ENCODE measurements at regions not wholly inside any gene's neighbourhood (a gene's known extent, or its start where the extent isn't known, plus 50 kb on each side); places are given as distances from the start of the nearest gene placed in this dataset.
"Not testable (repeated sequence)": the region's sequence is repeated elsewhere in the genome, so short reads cannot be mapped to it uniquely, and the experiment has no call there.

GRCh38 chr13:22877421-22877820, 303.4 kb upstream of the SGCG start:
- DNase-seq = no peak

- no peak for DNase-seq
Observed at GRCh38 chr13:22880741-22881720, 299.7 kb upstream of the SGCG start.

- DNase-seq = not testable (repeated sequence)
Observed at GRCh38 chr13:22881721-22882608, 298.8 kb upstream of the SGCG start.

- no peak for DNase-seq
Observed at GRCh38 chr13:22883262-22883840, 297.4 kb upstream of the SGCG start.

GRCh38 chr13:22883956-22884355, 296.8 kb upstream of the SGCG start:
- no peak for DNase-seq

GRCh38 chr13:22886061-22886460, 294.7 kb upstream of the SGCG start:
- DNase-seq = not testable (repeated sequence)

- DNase-seq = not testable (repeated sequence)
Observed at GRCh38 chr13:22889376-22889775, 291.4 kb upstream of the SGCG start.

- no peak for DNase-seq
Observed at GRCh38 chr13:22893204-22893603, 287.6 kb upstream of the SGCG start.

GRCh38 chr13:22893777-22894176, 287.0 kb upstream of the SGCG start:
- DNase-seq = no peak

GRCh38 chr13:22897571-22898314, 283.0 kb upstream of the SGCG start:
- no peak for DNase-seq

- not testable (repeated sequence) for DNase-seq
Observed at GRCh38 chr13:22900416-22900951, 280.3 kb upstream of the SGCG start.

GRCh38 chr13:22903301-22903700, 277.5 kb upstream of the SGCG start:
- DNase-seq = no peak

- no peak for DNase-seq
Observed at GRCh38 chr13:22903925-22904324, 276.9 kb upstream of the SGCG start.

- no peak for DNase-seq
Observed at GRCh38 chr13:22915442-22916082, 265.2 kb upstream of the SGCG start.

GRCh38 chr13:22916276-22916675, 264.5 kb upstream of the SGCG start:
- DNase-seq = not testable (repeated sequence)

GRCh38 chr13:22925881-22926747, 254.7 kb upstream of the SGCG start:
- DNase-seq = no peak

GRCh38 chr13:22926748-22927400, 253.9 kb upstream of the SGCG start:
- DNase-seq = no peak

GRCh38 chr13:22927845-22928244, 252.9 kb upstream of the SGCG start:
- not testable (repeated sequence) for DNase-seq

- DNase-seq = no peak
Observed at GRCh38 chr13:22929381-22930126, 251.2 kb upstream of the SGCG start.

Data from amniotic stem cell (primary cell).